Left renal cortex interstitium (tissue), 4 donors: ENCODE measurements at regions not wholly inside any gene's neighbourhood (a gene's known extent, or its start where the extent isn't known, plus 50 kb on each side); places are given as distances from the start of the nearest gene placed in this dataset.

ENCODE experiments used
- DNase-seq, 4 donors: peaks; one replicate each; pipeline ENCODE4 v3.0.0-alpha.2; 2013; ENCODE audit warnings: low read depth in 4 of 4, low spot score in 2 of 4, missing footprints in 1 of 4

- DNase-seq, result no peak
Measured at GRCh38 chr9:99606296-99606695, 215.4 kb upstream of the NR4A3 start.

GRCh38 chr9:99606957-99607356 is 214.7 kb upstream of the NR4A3 start:
- DNase-seq, result no peak

GRCh38 chr9:99607842-99608448 is 213.7 kb upstream of the NR4A3 start:
- no peak for DNase-seq

- no peak for DNase-seq
Measured at GRCh38 chr9:99614341-99614740, 207.3 kb upstream of the NR4A3 start.

- DNase-seq, result no peak
Measured at GRCh38 chr9:99621040-99621439, 200.6 kb upstream of the NR4A3 start.

GRCh38 chr9:99622679-99623078 is 199.0 kb upstream of the NR4A3 start:
- DNase-seq, result no peak

- no peak for DNase-seq
Measured at GRCh38 chr9:99623780-99624364, 197.8 kb upstream of the NR4A3 start.

GRCh38 chr9:99624499-99625233 is 197.0 kb upstream of the NR4A3 start:
- no peak for DNase-seq

- DNase-seq, result no peak
Measured at GRCh38 chr9:99626426-99626825, 195.3 kb upstream of the NR4A3 start.

GRCh38 chr9:99628285-99628684 is 193.4 kb upstream of the NR4A3 start:
- no peak for DNase-seq

- DNase-seq, result no peak
Measured at GRCh38 chr9:99628849-99629620, 192.7 kb upstream of the NR4A3 start.

- no peak for DNase-seq
Measured at GRCh38 chr9:99632349-99633038, 189.2 kb upstream of the NR4A3 start.

- DNase-seq, result no peak
Measured at GRCh38 chr9:99633265-99633664, 188.4 kb upstream of the NR4A3 start.

GRCh38 chr9:99634186-99634585 is 187.5 kb upstream of the NR4A3 start:
- no peak for DNase-seq

GRCh38 chr9:99635032-99635431 is 186.7 kb upstream of the NR4A3 start:
- DNase-seq, result no peak

- no peak for DNase-seq
Measured at GRCh38 chr9:99637641-99638040, 184.0 kb upstream of the NR4A3 start.

- no peak for DNase-seq
Measured at GRCh38 chr9:99638971-99639370, 182.7 kb upstream of the NR4A3 start.

GRCh38 chr9:99647604-99648003 is 174.1 kb upstream of the NR4A3 start:
- DNase-seq, result no peak

- no peak for DNase-seq
Measured at GRCh38 chr9:99650187-99650874, 171.4 kb upstream of the NR4A3 start.

- no peak for DNase-seq
Measured at GRCh38 chr9:99660191-99660636, 161.5 kb upstream of the NR4A3 start.
